Fibroblast of skin of left biceps (primary cell): ENCODE measurements at regions not wholly inside any gene's neighbourhood (a gene's known extent, or its start where the extent isn't known, plus 50 kb on each side); places are given as distances from the start of the nearest gene placed in this dataset.
"Not testable (repeated sequence)": the region's sequence is repeated elsewhere in the genome, so short reads cannot be mapped to it uniquely, and the experiment has no call there.

ENCODE experiments used
- DNase-seq, 2 experiments: peaks; one replicate each; pipeline ENCODE4 v3.0.0-alpha.2; 2013; ENCODE audit warnings: low read depth in 2 of 2

- peak; percentile 51 to 56 for DNase-seq
Measured at GRCh38 chr1:114032271-114033215, 53.3 kb downstream of the OLFML3 start.

DNA sequence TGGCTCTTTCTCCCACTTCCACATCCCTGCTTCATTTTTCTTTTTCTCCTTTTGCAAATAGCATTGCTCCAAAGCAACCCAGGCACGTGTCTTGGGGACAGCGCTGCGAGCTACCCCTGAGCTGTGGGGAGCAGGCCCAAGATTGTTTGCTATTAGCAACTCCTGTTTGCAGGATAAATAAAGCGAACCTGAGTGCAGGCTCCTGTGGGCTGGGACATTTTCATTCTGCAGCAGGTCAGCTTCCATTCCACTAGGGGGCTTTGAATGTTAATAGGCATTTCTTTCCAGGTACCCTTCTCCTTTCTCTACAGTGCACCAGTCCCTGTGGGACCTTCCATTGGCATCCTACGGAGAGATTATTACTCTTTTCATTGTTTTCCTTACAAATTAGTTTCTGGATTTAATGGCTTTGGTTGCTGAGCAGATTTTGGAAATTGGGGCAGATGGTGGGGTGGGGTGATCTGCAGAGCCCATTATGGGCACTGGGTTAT, 54.0 kb downstream of the OLFML3 start:
- DNase-seq = no peak

DNA sequence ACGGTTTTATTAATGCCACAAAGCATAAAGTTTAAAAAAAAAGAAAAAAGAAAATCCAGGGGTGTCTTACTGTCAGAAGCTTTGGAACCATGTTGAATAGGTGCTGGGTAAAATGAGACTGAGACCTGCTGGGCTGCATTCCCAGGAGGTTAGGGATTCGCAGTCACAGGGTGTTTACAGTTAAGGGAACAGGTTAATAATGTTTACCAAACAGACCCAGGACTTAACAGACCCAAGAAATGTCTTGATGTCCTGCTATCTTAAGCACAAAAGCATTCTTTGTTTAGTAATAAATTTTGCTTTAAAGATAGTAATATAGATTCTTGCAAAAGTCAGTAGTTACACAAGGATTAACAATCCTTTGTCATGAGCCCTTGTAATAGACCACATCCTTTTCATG, 54.7 kb downstream of the OLFML3 start:
- no peak for DNase-seq

DNA sequence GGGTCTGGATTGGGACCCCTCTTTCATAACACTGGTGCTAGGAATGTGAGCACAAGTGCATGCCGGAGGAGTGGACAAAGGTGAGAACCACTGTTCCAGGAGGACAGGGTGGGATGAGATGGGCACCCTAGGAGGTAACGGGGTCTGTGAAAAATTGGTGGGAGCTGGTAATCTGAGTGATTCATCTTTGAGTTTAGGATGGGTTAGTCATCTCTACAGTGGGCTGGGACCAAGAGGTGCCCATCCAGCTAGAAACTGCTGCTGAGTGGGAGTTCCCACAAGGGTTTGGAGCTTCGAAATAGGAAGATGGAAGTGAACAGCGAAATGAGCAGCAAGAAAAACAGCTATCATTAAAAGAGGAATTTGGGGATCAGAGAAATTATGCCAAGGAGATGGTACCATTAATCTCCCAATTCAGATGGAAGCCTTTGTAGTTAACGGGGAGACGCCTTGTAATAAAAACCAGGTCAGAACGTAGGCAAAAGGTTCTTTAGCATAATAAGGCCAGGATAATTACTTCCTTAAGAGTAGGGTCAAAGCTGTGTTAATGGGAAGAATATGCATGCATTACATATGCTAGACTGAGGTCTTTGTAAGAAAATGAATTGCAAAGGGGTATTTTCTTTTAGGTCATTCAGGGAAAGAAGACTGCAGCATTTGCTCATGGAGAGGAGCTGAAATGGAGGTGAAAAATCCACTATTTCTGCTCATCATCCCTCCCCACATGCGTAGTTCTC, 55.5 kb downstream of the OLFML3 start:
- no peak for DNase-seq

- no peak for DNase-seq
Measured at GRCh38 chr1:114035304-114035700, 56.0 kb downstream of the OLFML3 start.

- not testable (repeated sequence) for DNase-seq
Measured at GRCh38 chr1:114036841-114037630, 57.8 kb downstream of the OLFML3 start.

- DNase-seq = no peak
Measured at GRCh38 chr1:114037631-114037890, 58.3 kb downstream of the OLFML3 start.

DNA sequence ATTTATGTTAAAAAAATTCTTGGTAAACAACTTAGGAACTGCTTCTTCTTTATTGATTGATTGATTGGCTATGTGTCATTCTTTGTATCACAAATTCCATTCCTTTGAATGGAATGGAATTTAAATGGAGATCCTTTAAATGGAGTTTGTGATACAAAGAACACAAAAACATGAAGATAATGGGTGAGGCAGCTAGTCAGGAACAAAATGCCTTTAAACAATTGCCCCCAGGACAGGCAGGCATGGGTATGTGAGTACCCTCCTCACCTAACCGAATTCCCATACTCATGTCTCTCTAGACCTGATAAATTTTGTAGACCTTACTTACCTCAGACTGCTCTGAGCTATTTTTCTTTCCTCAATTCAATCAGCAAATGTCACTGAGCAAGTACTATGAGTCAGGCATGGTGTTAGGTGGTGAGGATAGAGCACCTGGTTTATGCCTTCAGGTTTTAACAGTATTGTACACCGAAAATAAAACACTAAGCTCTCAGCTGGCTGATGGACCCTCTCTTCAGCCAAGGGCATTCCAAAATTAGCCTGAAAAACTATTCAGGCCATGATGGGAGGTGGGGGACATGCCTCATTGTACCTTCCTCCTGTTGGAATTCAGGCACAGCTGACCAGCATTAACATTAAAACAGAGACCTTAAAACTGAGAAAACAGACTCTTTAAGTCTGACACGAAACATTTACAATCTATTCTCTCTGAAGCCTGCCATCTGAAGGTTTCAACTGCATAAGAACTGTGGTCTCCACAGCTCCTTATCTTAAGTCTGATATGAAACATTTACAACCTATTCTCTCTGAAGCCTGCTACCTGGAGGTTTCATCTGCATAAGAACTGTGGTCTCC, 58.9 kb downstream of the OLFML3 start:
- DNase-seq = no peak
